Neural progenitor cell (in vitro differentiated cells): ENCODE measurements at regions not wholly inside any gene's neighbourhood (a gene's known extent, or its start where the extent isn't known, plus 50 kb on each side); places are given as distances from the start of the nearest gene placed in this dataset.

Experiments used
- CTCF ChIP-seq: fragments of 200-600 bp; sonication (generic); IDR thresholded peaks from 2 replicates; pipeline ENCODE4 v1.5.1; 2017; ENCODE audit warnings: antibody characterized with exemption, mild to moderate bottlenecking
- EZH2 ChIP-seq: fragments of 200-600 bp; sonication (generic); IDR thresholded peaks from 2 replicates; pipeline ENCODE4 v1.6.1; 2017; ENCODE audit warnings: antibody characterized with exemption, mild to moderate bottlenecking, moderate library complexity
- EZH2phosphoT487 ChIP-seq: fragments of 200-600 bp; sonication (generic); IDR thresholded peaks from 2 replicates; pipeline ENCODE4 v1.6.1; 2017; ENCODE audit warnings: antibody characterized with exemption

DNA sequence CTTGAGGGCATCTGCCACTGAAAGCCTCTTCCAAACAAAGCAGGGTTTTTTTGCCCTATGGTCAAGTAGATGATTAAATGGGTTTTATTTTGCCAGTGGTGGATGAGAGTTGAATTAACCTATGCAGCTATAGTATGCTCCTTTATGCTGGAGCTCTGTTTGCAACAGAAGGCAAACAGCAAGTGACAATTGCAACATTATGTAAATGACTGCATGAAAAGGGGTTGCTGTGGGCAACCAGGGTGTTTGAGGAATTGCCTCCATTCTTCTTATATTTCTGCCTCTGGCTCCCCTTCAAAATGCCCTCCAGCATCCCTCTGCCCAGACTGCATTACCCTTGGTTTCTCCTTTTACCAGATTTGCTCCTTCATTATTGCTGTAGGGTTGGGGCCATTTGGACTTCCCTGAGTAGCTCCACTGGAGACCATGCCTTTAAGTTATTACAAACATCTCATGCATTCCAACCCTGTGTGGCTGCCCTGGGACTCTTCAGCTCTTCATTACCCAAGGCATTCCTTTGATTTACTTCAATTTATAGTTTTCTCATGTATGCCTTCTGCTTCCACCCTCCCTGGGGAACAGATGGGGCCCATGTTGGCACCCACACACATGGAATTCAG, 398.4 kb downstream of the PRDM2 start:
- TF ChIP-seq CTCF (no peak), EZH2 (no peak), EZH2phosphoT487 (no peak)
